SK-N-SH (cell line): ENCODE measurements at regions not wholly inside any gene's neighbourhood (a gene's known extent, or its start where the extent isn't known, plus 50 kb on each side); places are given as distances from the start of the nearest gene placed in this dataset.

Experiments
- CTCF ChIA-PET: fragments of 300-600, 350-600 bp; formaldehyde crosslinking; extraction: SDS; loops from one replicate; lab custom pipeline; 2021; lab: Yijun Ruan, JAX
- POLR2A ChIA-PET: fragments of 350-600 bp; sonication (Branson Sonifier 250); formaldehyde crosslinking; extraction: SDS; loops from one replicate; lab custom pipeline; 2020; ENCODE audit warnings: antibody characterized with exemption, inconsistent platforms; lab: Yijun Ruan, JAX
- DNase-seq: peaks from one replicate; pipeline ENCODE4 v3.0.0; 2012
- H2AFZ ChIP-seq: fragments of 200-600 bp; sonication (generic); 2 replicates; pipeline ENCODE4 v1.8.1; 2016; ENCODE audit warnings: antibody characterized with exemption, mild to moderate bottlenecking, low read depth
- H3F3A ChIP-seq: fragments of 200-600 bp; sonication (generic); replicated peaks from 2 replicates; pipeline ENCODE3; 2016; ENCODE audit warnings: antibody characterized with exemption, mild to moderate bottlenecking; ENCODE audit not compliant: insufficient read depth
- H3K27ac ChIP-seq, 2 experiments: fragments of 200-500 bp in 1 of 2; fragments of 200-600 bp in 1 of 2; sonication (Bioruptor generic) in 1 of 2; sonication (generic), shearing (Covaris generic) in 1 of 2; 2 replicates each; pipeline versions ENCODE4 v1.5.1 to v1.6.1; 2014 to 2016; ENCODE audit warnings: low read depth in 2 of 2, inconsistent platforms in 1 of 2, low read length in 1 of 2, mild to moderate bottlenecking in 1 of 2, mixed read lengths in 1 of 2
- H3K27me3 ChIP-seq: fragments of 200-600 bp; sonication (generic), shearing (Covaris generic); 2 replicates; pipeline ENCODE4 v1.6.1; 2016; ENCODE audit warnings: mixed run types; ENCODE audit not compliant: insufficient read depth
- H3K36me3 ChIP-seq, 2 experiments: fragments of 200-500 bp in 1 of 2; fragments of 200-600 bp in 1 of 2; sonication (Bioruptor generic) in 1 of 2; sonication (generic) in 1 of 2; replicated peaks in 1 of 2; 2 replicates each; pipeline versions ENCODE3 to v1.5.1; 2014 to 2016; ENCODE audit warnings: low read length in 1 of 2, mild to moderate bottlenecking in 1 of 2; ENCODE audit not compliant: insufficient read depth in 2 of 2, control insufficient read depth in 1 of 2
- H3K4me1 ChIP-seq, 2 experiments: fragments of 200-500 bp in 1 of 2; fragments of 200-600 bp in 1 of 2; sonication (Bioruptor generic) in 1 of 2; sonication (generic), shearing (Covaris generic) in 1 of 2; 2 replicates each; pipeline versions ENCODE4 v1.5.1 to v1.6.1; 2014 to 2016; ENCODE audit warnings: low read depth in 1 of 2, low read length in 1 of 2, mixed run types in 1 of 2; ENCODE audit not compliant: insufficient read depth in 2 of 2, control insufficient read depth in 1 of 2
- H3K4me2 ChIP-seq: fragments of 200-600 bp; sonication (generic), shearing (Covaris generic); 2 replicates; pipeline ENCODE4 v1.6.1; 2017; ENCODE audit warnings: mixed run types
- H3K4me3 ChIP-seq, 2 experiments: fragments of 200-500 bp in 1 of 2; fragments of 200-600 bp in 1 of 2; sonication (Bioruptor generic) in 1 of 2; sonication (generic), shearing (Covaris generic) in 1 of 2; 2 replicates each; pipeline versions ENCODE4 v1.5.1 to v1.8.1; 2014 to 2016; ENCODE audit warnings: low read depth in 2 of 2, inconsistent platforms in 1 of 2, low read length in 1 of 2, mild to moderate bottlenecking in 1 of 2, mixed read lengths in 1 of 2, moderate library complexity in 1 of 2
- H3K79me2 ChIP-seq: fragments of 200-600 bp; sonication (generic); 2 replicates; pipeline ENCODE4 v1.8.1; 2017; ENCODE audit warnings: mild to moderate bottlenecking; ENCODE audit not compliant: insufficient read depth
- H3K9ac ChIP-seq: fragments of 200-600 bp; sonication (generic); 2 replicates; pipeline ENCODE4 v1.6.1; 2017; ENCODE audit warnings: mixed run types
- H3K9me2 ChIP-seq: fragments of 200-600 bp; sonication (generic); 2 replicates; pipeline ENCODE4 v1.6.1; 2017; ENCODE audit warnings: mixed run types
- H3K9me3 ChIP-seq: fragments of 200-600 bp; sonication (generic); 2 replicates; pipeline ENCODE4 v1.6.1; 2017; ENCODE audit warnings: mixed run types, mild to moderate bottlenecking, moderate library complexity
- H4K20me1 ChIP-seq: fragments of 200-600 bp; sonication (generic); 2 replicates; pipeline ENCODE4 v1.6.1; 2017; ENCODE audit warnings: mild to moderate bottlenecking, mixed run types; ENCODE audit not compliant: insufficient read depth
- IRF3 ChIP-seq: fragments of 150-350 bp; IDR thresholded peaks from 2 replicates; pipeline ENCODE4 v1.6.1; 2016; ENCODE audit warnings: mild to moderate bottlenecking, low read depth, low read length
- RXRA ChIP-seq: IDR thresholded peaks from 2 replicates; pipeline ENCODE4 v1.4.0; 2012; ENCODE audit warnings: low read depth, mild to moderate bottlenecking, borderline replicate concordance
- SIN3A ChIP-seq: IDR thresholded peaks from 2 replicates; pipeline ENCODE4 v1.6.1; 2012; ENCODE audit warnings: low read depth, mild to moderate bottlenecking, low read length, moderate library complexity, borderline replicate concordance
- TCF12 ChIP-seq: IDR thresholded peaks from 2 replicates; pipeline ENCODE4 v1.4.0; 2012
- TEAD4 ChIP-seq: IDR thresholded peaks from 2 replicates; pipeline ENCODE4 v1.4.0; 2012; ENCODE audit warnings: mild to moderate bottlenecking, borderline replicate concordance; ENCODE audit not compliant: insufficient read depth
- ZBTB33 ChIP-seq: IDR thresholded peaks from 2 replicates; pipeline ENCODE4 v1.4.0; 2012; ENCODE audit warnings: low read depth, borderline replicate concordance
- WGBS: methylation state at CpG from one replicate; pipeline ENCODE4 v1.1.6; 2017; ENCODE audit warnings: low lambda C conversion rate; 5-methylcytosine and 5-hydroxymethylcytosine counted together
- TF ChIP-seq, protein P1 (sequence below): fragments of 200-600 bp; sonication (generic); IDR thresholded peaks from 2 replicates; pipeline ENCODE4 v1.6.1; 2017; ENCODE audit warnings: antibody characterized with exemption, mild to moderate bottlenecking, moderate library complexity

- H3K9me3 ChIP-seq, result no peaks in the 10 kb centered on the region
- H3K4me2 ChIP-seq, result no peak overlapping the region
- H3K36me3 ChIP-seq, result no peaks in the 10 kb centered on the region
- TF ChIP-seq, protein P1, sequence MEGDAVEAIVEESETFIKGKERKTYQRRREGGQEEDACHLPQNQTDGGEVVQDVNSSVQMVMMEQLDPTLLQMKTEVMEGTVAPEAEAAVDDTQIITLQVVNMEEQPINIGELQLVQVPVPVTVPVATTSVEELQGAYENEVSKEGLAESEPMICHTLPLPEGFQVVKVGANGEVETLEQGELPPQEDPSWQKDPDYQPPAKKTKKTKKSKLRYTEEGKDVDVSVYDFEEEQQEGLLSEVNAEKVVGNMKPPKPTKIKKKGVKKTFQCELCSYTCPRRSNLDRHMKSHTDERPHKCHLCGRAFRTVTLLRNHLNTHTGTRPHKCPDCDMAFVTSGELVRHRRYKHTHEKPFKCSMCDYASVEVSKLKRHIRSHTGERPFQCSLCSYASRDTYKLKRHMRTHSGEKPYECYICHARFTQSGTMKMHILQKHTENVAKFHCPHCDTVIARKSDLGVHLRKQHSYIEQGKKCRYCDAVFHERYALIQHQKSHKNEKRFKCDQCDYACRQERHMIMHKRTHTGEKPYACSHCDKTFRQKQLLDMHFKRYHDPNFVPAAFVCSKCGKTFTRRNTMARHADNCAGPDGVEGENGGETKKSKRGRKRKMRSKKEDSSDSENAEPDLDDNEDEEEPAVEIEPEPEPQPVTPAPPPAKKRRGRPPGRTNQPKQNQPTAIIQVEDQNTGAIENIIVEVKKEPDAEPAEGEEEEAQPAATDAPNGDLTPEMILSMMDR, result no peak
- CTCF ChIA-PET, result no interaction called here
- no peak overlapping the region for H3K27ac ChIP-seq
- DNase-seq, result no peak
- POLR2A ChIA-PET, result no interaction called here
- H3K9me2 ChIP-seq, result peaks cover 3% of the 10 kb centered on the region; the same call in 1 of the 2 replicates
- no peak overlapping the region for H2AFZ ChIP-seq
- WGBS, result 6% methylated on average over 5 of the region's 5 CpGs
- H4K20me1 ChIP-seq, result no peaks in the 10 kb centered on the region
- no peaks in the 10 kb centered on the region for H3F3A ChIP-seq
- H3K4me1 ChIP-seq, result no peaks in the 10 kb centered on the region
- H3K4me3 ChIP-seq, result no peak overlapping the region
- no peaks in the 10 kb centered on the region for H3K79me2 ChIP-seq
- H3K9ac ChIP-seq, result no peak overlapping the region
- peaks cover 7% of the 10 kb centered on the region; the same call in 1 of the 2 replicates for H3K27me3 ChIP-seq
These were observed 309.0 kb downstream of the TFEC start for GRCh38 chr7:115721293-115722217.

GRCh38 chr7:115719963-115720362 is 310.6 kb downstream of the TFEC start:
- Histone ChIP-seq H3K4me1 (no peaks in the 10 kb centered on the region), H3K36me3 (no peaks in the 10 kb centered on the region), H4K20me1 (no peaks in the 10 kb centered on the region), H3K9me2 (peaks cover 2% of the 10 kb centered on the region; the same call in 1 of the 2 replicates), H2AFZ (no peak overlapping the region), H3K4me2 (no peak overlapping the region), H3K27ac (no peak overlapping the region), H3F3A (no peaks in the 10 kb centered on the region), H3K9me3 (no peaks in the 10 kb centered on the region), H3K79me2 (no peaks in the 10 kb centered on the region), H3K4me3 (no peak overlapping the region), H3K9ac (no peak overlapping the region), H3K27me3 (peaks cover 8% of the 10 kb centered on the region; the same call in 1 of the 2 replicates)
- DNase-seq, result no peak
- CTCF ChIA-PET, result no interaction called here
- 2% methylated on average over 5 of the region's 5 CpGs for WGBS
- TF ChIP-seq ZBTB33 (no peak), IRF3 (no peak), TCF12 (no peak), RXRA (no peak), SIN3A (no peak), TEAD4 (no peak)
- POLR2A ChIA-PET, result no interaction called here
